DND-41 (cell line): ENCODE measurements at regions not wholly inside any gene's neighbourhood (a gene's known extent, or its start where the extent isn't known, plus 50 kb on each side); places are given as distances from the start of the nearest gene placed in this dataset.

Experiments used
- ATAC-seq: fragments of 200-7000 bp; cut with Tn5 transposase; 3 replicates; pipeline ENCODE4 v1.9.1; 2021; ENCODE audit warnings: low read depth; ENCODE audit not compliant: insufficient read depth
- DNase-seq: peaks from one replicate; pipeline ENCODE4 v3.0.0-alpha.2; 2020
- H2AFZ ChIP-seq: 2 replicates; pipeline ENCODE4 v1.6.0; 2012; ENCODE audit warnings: low read depth, low read length
- H3K27ac ChIP-seq: 2 replicates; pipeline ENCODE4 v1.5.1; 2012; ENCODE audit warnings: low read length, inconsistent platforms
- H3K27me3 ChIP-seq: fragments of 200-600 bp; sonication (generic); 2 replicates; pipeline ENCODE4 v1.6.0; 2012; ENCODE audit warnings: low read length, mild to moderate bottlenecking, inconsistent platforms; ENCODE audit not compliant: insufficient read depth, poor library complexity
- H3K36me3 ChIP-seq: 2 replicates; pipeline ENCODE4 v1.5.1; 2012; ENCODE audit warnings: low read length, inconsistent platforms; ENCODE audit not compliant: insufficient read depth
- H3K4me1 ChIP-seq: 2 replicates; pipeline ENCODE4 v1.5.1; 2012; ENCODE audit warnings: mild to moderate bottlenecking, low read length; ENCODE audit not compliant: insufficient read depth
- H3K4me2 ChIP-seq: 2 replicates; pipeline ENCODE4 v1.6.0; 2012; ENCODE audit warnings: mild to moderate bottlenecking, moderate library complexity, low read length, inconsistent platforms; ENCODE audit not compliant: insufficient read depth
- H3K4me3 ChIP-seq, 2 experiments: fragments of 200-600 bp in 1 of 2; shearing (Covaris generic) in 1 of 2; 2 replicates each; pipeline ENCODE4 v1.5.1; 2012 to 2016; ENCODE audit warnings: inconsistent platforms in 2 of 2, low read length in 2 of 2, mild to moderate bottlenecking in 2 of 2, low read depth in 1 of 2, moderate library complexity in 1 of 2
- H3K79me2 ChIP-seq: 2 replicates; pipeline ENCODE4 v1.6.0; 2012; ENCODE audit warnings: low read length, inconsistent platforms; ENCODE audit not compliant: insufficient read depth
- H3K9ac ChIP-seq: 2 replicates; pipeline ENCODE4 v1.6.0; 2012; ENCODE audit warnings: low read depth, mild to moderate bottlenecking, inconsistent platforms, low read length, moderate library complexity
- H3K9me3 ChIP-seq: 2 replicates; pipeline ENCODE4 v1.5.1; 2012; ENCODE audit warnings: low read length, moderate library complexity, mild to moderate bottlenecking, inconsistent platforms; ENCODE audit not compliant: insufficient read depth, severe bottlenecking
- H4K20me1 ChIP-seq: 2 replicates; pipeline ENCODE4 v1.6.0; 2012; ENCODE audit warnings: low read length; ENCODE audit not compliant: insufficient read depth
- CTCF ChIP-seq: IDR thresholded peaks from 2 replicates; pipeline ENCODE4 v1.5.1; 2012; ENCODE audit warnings: borderline replicate concordance, low read length, moderate library complexity, mild to moderate bottlenecking; ENCODE audit not compliant: poor library complexity, severe bottlenecking; ENCODE audit errors: extremely low read depth
- EZH2 ChIP-seq: IDR thresholded peaks from 3 replicates; pipeline ENCODE4 v1.6.1; 2012; ENCODE audit warnings: borderline replicate concordance, low read depth, mild to moderate bottlenecking, moderate library complexity, low read length, inconsistent platforms; ENCODE audit not compliant: severe bottlenecking

- Histone ChIP-seq H2AFZ (no peak overlapping the region), H3K4me2 (peak overlapping the region; percentile 16; the same call in 1 of the 2 replicates), H3K4me3 (no peak overlapping the region), H3K27me3 (no peaks in the 10 kb centered on the region), H3K9ac (no peak overlapping the region), H3K27ac (peak overlapping the region; percentile 43), H3K36me3 (no peaks in the 10 kb centered on the region), H4K20me1 (no peaks in the 10 kb centered on the region), H3K79me2 (no peaks in the 10 kb centered on the region), H3K9me3 (no peaks in the 10 kb centered on the region), H3K4me1 (peaks cover 16% of the 10 kb centered on the region)
- ATAC-seq (peak; percentile 87), DNase-seq (peak; percentile 52)
- no peak for TF ChIP-seq CTCF
- TF ChIP-seq EZH2 = no peak
Observed at GRCh38 chr17:14559264-14560119, 258.6 kb downstream of the HS3ST3B1 start.

GRCh38 chr17:14557480-14557879 is 256.6 kb downstream of the HS3ST3B1 start:
- H3K36me3 ChIP-seq = no peaks in the 10 kb centered on the region
- no peak overlapping the region for H3K9ac ChIP-seq
- H3K4me1 ChIP-seq = peaks cover 25% of the 10 kb centered on the region
- no peak overlapping the region for H3K27ac ChIP-seq
- H3K4me2 ChIP-seq = no peak overlapping the region
- H3K9me3 ChIP-seq = no peaks in the 10 kb centered on the region
- no peaks in the 10 kb centered on the region for H3K27me3 ChIP-seq
- no peak overlapping the region for H3K4me3 ChIP-seq
- DNase-seq = no peak
- H3K79me2 ChIP-seq = no peaks in the 10 kb centered on the region
- TF ChIP-seq CTCF (no peak), EZH2 (no peak)
- no peak overlapping the region for H2AFZ ChIP-seq
- no peak for ATAC-seq
- no peaks in the 10 kb centered on the region for H4K20me1 ChIP-seq

- Histone ChIP-seq H3K4me1 (peaks cover 35% of the 10 kb centered on the region), H3K79me2 (no peaks in the 10 kb centered on the region), H3K4me2 (no peak overlapping the region), H3K4me3 (no peak overlapping the region), H3K36me3 (no peaks in the 10 kb centered on the region), H3K27ac (no peak overlapping the region), H3K9me3 (no peaks in the 10 kb centered on the region), H3K27me3 (no peaks in the 10 kb centered on the region), H4K20me1 (no peaks in the 10 kb centered on the region), H2AFZ (0 out of 2 replicates have a peak overlapping the region, but pooled peaks have one; percentile 19), H3K9ac (no peak overlapping the region)
- peak; percentile 35 for TF ChIP-seq CTCF
- no peak for TF ChIP-seq EZH2
- no peak for ATAC-seq
- no peak for DNase-seq
Observed at GRCh38 chr17:14553847-14554246, 253.0 kb downstream of the HS3ST3B1 start.
